ENCODE measurements at regions not wholly inside any gene's neighbourhood (a gene's known extent, or its start where the extent isn't known, plus 50 kb on each side); places are given as distances from the start of the nearest gene placed in this dataset.

DNA sequence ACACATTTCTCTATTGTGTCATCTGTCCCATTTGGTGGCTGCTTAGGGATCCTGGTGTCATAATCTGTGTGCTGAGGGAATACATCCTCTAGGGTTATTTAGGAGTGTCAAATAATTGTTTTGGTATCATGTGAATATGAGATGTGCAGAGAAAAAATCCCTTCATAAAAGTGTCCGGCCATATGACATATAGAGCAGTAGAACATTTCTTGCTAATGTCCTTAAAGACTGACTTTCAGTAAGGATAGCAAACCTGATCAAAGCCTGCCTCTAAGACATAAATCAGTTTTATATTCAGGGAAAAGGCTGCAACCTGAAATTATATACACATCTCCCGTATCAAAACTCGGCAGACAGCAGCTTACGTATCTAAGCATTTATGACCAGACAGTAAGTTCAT, 211.6 kb downstream of the ADAM29 start:
- TF ChIP-seq, protein P1, sequence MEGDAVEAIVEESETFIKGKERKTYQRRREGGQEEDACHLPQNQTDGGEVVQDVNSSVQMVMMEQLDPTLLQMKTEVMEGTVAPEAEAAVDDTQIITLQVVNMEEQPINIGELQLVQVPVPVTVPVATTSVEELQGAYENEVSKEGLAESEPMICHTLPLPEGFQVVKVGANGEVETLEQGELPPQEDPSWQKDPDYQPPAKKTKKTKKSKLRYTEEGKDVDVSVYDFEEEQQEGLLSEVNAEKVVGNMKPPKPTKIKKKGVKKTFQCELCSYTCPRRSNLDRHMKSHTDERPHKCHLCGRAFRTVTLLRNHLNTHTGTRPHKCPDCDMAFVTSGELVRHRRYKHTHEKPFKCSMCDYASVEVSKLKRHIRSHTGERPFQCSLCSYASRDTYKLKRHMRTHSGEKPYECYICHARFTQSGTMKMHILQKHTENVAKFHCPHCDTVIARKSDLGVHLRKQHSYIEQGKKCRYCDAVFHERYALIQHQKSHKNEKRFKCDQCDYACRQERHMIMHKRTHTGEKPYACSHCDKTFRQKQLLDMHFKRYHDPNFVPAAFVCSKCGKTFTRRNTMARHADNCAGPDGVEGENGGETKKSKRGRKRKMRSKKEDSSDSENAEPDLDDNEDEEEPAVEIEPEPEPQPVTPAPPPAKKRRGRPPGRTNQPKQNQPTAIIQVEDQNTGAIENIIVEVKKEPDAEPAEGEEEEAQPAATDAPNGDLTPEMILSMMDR (IDR thresholded peaks at IDR 0.05 in 4 of 5, conservative IDR thresholded peaks at IDR 0.05 in 1 of 5), result no peak
- no peak for TF ChIP-seq POLR2A (IDR thresholded peaks at IDR 0.05)

Measured in gastrocnemius medialis (tissue), 4 donors.